ENCODE measurements at regions not wholly inside any gene's neighbourhood (a gene's known extent, or its start where the extent isn't known, plus 50 kb on each side); places are given as distances from the start of the nearest gene placed in this dataset.

DNA sequence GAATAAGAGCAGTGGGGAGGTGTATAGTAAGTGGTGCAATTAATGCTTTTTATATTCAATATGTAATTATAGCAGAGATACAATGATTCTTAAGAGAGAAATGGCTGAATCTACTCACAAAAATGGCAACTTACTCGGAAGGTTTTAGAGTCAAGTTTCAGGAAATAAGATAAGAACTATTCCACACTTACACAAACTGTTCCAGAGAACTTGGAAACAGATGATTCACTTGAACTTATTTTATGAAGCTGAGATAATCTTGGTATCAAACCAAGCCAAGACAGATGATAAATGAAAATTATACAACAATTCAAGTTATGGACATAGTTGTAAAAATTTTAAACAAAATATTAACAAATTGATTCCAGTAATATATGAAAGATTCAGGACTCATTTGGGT lies 311.3 kb upstream of the HS3ST1 start:
- Histone ChIP-seq H3K27ac (ENCODE audit: extremely low read length, insufficient read depth, low read length) (no peak overlapping the region), H3K4me1 (ENCODE audit: insufficient read depth, low read length) (no peaks in the 10 kb centered on the region), H3K4me3 (replicated peaks in 1 of 3; ENCODE audit: insufficient read depth in 1 of 3, low read depth in 2 of 3, low read length in 3 of 3) (no peak overlapping the region), H3K36me3 (replicated peaks in 1 of 2; ENCODE audit: control insufficient read depth in 1 of 2, insufficient read depth in 2 of 2, low read length in 2 of 2) (no peaks in the 10 kb centered on the region), H3K4me2 (ENCODE audit: low read depth, low read length) (no peak overlapping the region), H3K27me3 (ENCODE audit: control insufficient read depth in 1 of 2, insufficient read depth in 2 of 2, low read length in 2 of 2) (no peaks in the 10 kb centered on the region), H4K20me1 (ENCODE audit: insufficient read depth, low read length) (no peaks in the 10 kb centered on the region), H3K79me2 (ENCODE audit: insufficient read depth, low read length) (no peaks in the 10 kb centered on the region), H3K9me3 (ENCODE audit: low read length) (peaks cover 90% of the 10 kb centered on the region), H2AFZ (ENCODE audit: low read length) (no peak overlapping the region), H3K9ac (ENCODE audit: insufficient read depth, low read depth, low read length) (no peak overlapping the region)
- TF ChIP-seq CEBPB (IDR thresholded peaks at IDR 0.05; ENCODE audit: borderline replicate concordance, low read depth, low read length): no peak
- TF ChIP-seq TGIF2 (CRISPR knock-in tag; IDR thresholded peaks at IDR 0.05): no peak
- TF ChIP-seq ZNF460 (CRISPR knock-in tag; IDR thresholded peaks at IDR 0.05; ENCODE audit: borderline replicate concordance): no peak
- no peak for TF ChIP-seq CBX2 (IDR thresholded peaks at IDR 0.05; ENCODE audit: low read depth, low read length)
- TF ChIP-seq CBX2 (CRISPR knock-in tag; IDR thresholded peaks at IDR 0.05; ENCODE audit: low read depth): no peak
- no peak for TF ChIP-seq PRPF4 (IDR thresholded peaks at IDR 0.05; ENCODE audit: low read depth, low read length, poor library complexity, severe bottlenecking)
- TF ChIP-seq, protein P1, sequence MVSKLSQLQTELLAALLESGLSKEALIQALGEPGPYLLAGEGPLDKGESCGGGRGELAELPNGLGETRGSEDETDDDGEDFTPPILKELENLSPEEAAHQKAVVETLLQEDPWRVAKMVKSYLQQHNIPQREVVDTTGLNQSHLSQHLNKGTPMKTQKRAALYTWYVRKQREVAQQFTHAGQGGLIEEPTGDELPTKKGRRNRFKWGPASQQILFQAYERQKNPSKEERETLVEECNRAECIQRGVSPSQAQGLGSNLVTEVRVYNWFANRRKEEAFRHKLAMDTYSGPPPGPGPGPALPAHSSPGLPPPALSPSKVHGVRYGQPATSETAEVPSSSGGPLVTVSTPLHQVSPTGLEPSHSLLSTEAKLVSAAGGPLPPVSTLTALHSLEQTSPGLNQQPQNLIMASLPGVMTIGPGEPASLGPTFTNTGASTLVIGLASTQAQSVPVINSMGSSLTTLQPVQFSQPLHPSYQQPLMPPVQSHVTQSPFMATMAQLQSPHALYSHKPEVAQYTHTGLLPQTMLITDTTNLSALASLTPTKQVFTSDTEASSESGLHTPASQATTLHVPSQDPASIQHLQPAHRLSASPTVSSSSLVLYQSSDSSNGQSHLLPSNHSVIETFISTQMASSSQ (IDR thresholded peaks at IDR 0.05; ENCODE audit: low read depth): no peak
- TF ChIP-seq, protein P1 (CRISPR knock-in tag; IDR thresholded peaks at IDR 0.05; ENCODE audit: borderline replicate concordance): no peak
- TF ChIP-seq ZNF232 (CRISPR knock-in tag; IDR thresholded peaks at IDR 0.05; ENCODE audit: borderline replicate concordance): no peak
- TF ChIP-seq ZMAT3 (CRISPR knock-in tag; conservative IDR thresholded peaks at IDR 0.05): no peak
- TF ChIP-seq ZNF629 (CRISPR knock-in tag; conservative IDR thresholded peaks at IDR 0.05): no peak
- TF ChIP-seq, protein P2, sequence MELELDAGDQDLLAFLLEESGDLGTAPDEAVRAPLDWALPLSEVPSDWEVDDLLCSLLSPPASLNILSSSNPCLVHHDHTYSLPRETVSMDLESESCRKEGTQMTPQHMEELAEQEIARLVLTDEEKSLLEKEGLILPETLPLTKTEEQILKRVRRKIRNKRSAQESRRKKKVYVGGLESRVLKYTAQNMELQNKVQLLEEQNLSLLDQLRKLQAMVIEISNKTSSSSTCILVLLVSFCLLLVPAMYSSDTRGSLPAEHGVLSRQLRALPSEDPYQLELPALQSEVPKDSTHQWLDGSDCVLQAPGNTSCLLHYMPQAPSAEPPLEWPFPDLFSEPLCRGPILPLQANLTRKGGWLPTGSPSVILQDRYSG (CRISPR knock-in tag; IDR thresholded peaks at IDR 0.05): no peak
- TF ChIP-seq, protein P3, sequence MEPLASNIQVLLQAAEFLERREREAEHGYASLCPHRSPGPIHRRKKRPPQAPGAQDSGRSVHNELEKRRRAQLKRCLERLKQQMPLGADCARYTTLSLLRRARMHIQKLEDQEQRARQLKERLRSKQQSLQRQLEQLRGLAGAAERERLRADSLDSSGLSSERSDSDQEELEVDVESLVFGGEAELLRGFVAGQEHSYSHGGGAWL (CRISPR knock-in tag; IDR thresholded peaks at IDR 0.05): no peak
- no peak for TF ChIP-seq RAD51 (IDR thresholded peaks at IDR 0.05; ENCODE audit: borderline replicate concordance)
- TF ChIP-seq, protein P4, sequence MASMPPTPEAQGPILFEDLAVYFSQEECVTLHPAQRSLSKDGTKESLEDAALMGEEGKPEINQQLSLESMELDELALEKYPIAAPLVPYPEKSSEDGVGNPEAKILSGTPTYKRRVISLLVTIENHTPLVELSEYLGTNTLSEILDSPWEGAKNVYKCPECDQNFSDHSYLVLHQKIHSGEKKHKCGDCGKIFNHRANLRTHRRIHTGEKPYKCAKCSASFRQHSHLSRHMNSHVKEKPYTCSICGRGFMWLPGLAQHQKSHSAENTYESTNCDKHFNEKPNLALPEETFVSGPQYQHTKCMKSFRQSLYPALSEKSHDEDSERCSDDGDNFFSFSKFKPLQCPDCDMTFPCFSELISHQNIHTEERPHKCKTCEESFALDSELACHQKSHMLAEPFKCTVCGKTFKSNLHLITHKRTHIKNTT (CRISPR knock-in tag; IDR thresholded peaks at IDR 0.05): no peak
- TF ChIP-seq, protein P5, sequence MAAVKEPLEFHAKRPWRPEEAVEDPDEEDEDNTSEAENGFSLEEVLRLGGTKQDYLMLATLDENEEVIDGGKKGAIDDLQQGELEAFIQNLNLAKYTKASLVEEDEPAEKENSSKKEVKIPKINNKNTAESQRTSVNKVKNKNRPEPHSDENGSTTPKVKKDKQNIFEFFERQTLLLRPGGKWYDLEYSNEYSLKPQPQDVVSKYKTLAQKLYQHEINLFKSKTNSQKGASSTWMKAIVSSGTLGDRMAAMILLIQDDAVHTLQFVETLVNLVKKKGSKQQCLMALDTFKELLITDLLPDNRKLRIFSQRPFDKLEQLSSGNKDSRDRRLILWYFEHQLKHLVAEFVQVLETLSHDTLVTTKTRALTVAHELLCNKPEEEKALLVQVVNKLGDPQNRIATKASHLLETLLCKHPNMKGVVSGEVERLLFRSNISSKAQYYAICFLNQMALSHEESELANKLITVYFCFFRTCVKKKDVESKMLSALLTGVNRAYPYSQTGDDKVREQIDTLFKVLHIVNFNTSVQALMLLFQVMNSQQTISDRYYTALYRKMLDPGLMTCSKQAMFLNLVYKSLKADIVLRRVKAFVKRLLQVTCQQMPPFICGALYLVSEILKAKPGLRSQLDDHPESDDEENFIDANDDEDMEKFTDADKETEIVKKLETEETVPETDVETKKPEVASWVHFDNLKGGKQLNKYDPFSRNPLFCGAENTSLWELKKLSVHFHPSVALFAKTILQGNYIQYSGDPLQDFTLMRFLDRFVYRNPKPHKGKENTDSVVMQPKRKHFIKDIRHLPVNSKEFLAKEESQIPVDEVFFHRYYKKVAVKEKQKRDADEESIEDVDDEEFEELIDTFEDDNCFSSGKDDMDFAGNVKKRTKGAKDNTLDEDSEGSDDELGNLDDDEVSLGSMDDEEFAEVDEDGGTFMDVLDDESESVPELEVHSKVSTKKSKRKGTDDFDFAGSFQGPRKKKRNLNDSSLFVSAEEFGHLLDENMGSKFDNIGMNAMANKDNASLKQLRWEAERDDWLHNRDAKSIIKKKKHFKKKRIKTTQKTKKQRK (IDR thresholded peaks at IDR 0.05; ENCODE audit: low read length): no peak
- no peak for TF ChIP-seq NBN (conservative IDR thresholded peaks at IDR 0.05)
- intact Hi-C loops (cut with micrococcal nuclease; ENCODE audit: unreplicated experiment) (no loop called here), in situ Hi-C loops (cut with HindIII; ENCODE audit: extremely low pct_ligation_motif_present, low pct_unique_long_range_greater_than_20kb) (no loop called here)
- ChIA-PET POLR2A (no interaction called here), CTCF (ENCODE audit: low intra/inter-chr PET ratio, low total read pairs) (no interaction called here)
- DNase-seq (ENCODE audit: low spot score) (no peak), FAIRE-seq (no peak), ATAC-seq (no peak)
- BruUV-seq (replicated peaks): no TSS peak
- WGBS (ENCODE audit: low lambda C conversion rate): 3% methylated on average over 1 of the region's 1 CpG

Measured in HepG2 (cell line).